ENCODE measurements at regions not wholly inside any gene's neighbourhood (a gene's known extent, or its start where the extent isn't known, plus 50 kb on each side); places are given as distances from the start of the nearest gene placed in this dataset.

DNA sequence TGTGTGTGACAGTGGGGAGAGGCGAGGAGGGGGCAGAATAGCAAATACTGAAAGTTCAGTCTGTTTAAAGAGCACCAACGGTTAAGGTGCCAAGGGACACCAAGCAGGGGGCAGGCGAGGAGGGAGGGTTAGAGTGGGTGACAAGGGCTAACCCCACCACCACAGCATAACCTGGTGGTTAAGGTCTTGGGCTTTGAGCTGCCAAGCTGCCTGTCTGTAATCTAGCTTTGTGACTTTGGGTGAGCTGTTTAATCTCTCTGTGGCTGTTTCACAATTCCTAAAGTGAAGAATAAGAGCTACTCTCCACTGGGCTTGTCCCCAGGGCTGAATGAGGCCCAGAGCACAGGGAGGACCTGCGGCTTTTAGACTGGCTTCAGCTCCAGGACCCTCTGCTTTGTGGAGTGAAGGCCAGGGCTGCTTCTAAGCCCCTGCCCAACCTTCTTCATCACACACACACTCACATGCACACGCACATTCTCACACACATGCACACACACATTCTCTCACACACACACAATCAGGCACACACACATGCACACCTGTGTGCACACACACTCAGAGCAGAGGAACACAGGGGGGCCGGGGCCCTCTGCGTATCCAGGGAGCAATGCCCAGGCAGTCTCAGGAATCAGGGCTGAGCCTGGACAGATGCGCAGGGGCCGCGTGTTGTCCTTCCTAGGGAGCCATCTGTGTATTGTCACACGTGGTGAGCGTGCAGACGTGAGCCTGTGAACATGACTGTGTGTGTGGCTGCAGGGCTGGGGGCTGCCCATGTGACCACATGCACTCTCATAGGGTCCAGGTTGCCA, 101.6 kb upstream of the TARDBP start:
- no peaks in the 10 kb centered on the region for H3K36me3 ChIP-seq
- H3K27me3 ChIP-seq = no peaks in the 10 kb centered on the region
- H3K9me3 ChIP-seq = no peaks in the 10 kb centered on the region
- peaks cover 26% of the 10 kb centered on the region for H3K4me1 ChIP-seq
- DNase-seq = peak; percentile 64
- no peak for TF ChIP-seq CTCF (IDR thresholded peaks at IDR 0.05; ENCODE audit: low read depth, low read length)
- H3K4me3 ChIP-seq (ENCODE audit: low read depth, low read length) = no peak overlapping the region

DNA sequence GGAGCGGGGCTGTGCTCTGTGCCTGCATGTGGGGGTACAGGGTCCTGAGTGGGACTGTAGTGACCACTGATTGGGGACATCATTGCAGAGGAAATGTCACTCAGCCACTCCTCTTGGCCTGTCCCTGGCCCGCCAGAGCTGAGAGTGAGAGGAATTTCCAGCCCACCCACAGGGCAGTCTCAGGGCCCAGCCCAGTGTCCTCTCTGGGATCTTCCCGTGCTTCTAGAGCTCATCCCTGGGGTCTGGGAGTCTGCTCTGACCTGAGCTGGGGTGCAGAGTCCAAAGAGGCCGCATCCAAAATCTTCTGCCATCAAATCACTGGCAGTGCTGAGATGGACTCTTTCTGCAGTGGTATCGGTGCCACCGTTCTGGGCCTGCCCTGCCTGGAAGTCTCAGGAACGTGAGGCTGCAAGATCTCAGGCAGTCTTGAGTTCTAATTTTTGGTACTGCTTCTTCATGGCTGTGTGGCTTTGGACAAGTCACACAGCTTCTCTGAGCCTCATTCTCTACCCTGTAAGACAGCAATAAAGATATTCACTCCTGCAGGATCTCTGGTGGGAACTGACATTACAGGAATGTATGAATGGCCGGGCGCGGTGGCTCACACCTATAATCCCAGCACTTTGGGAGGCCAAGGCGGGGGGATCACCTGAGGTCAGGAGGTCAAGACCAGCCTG, 100.8 kb upstream of the TARDBP start:
- H3K4me1 ChIP-seq = peaks cover 18% of the 10 kb centered on the region

GRCh38 chr1:10912441-10912840, 100.0 kb upstream of the TARDBP start:
- no peaks in the 10 kb centered on the region for H3K36me3 ChIP-seq
- peaks cover 12% of the 10 kb centered on the region for H3K4me1 ChIP-seq
- H3K27me3 ChIP-seq = no peaks in the 10 kb centered on the region
- H3K4me3 ChIP-seq (ENCODE audit: low read depth, low read length) = no peak overlapping the region
- DNase-seq = no peak
- no peaks in the 10 kb centered on the region for H3K9me3 ChIP-seq
- no peak for TF ChIP-seq CTCF (IDR thresholded peaks at IDR 0.05; ENCODE audit: low read depth, low read length)

More for the DNA sequence above, 100.8 kb upstream of the TARDBP start:
- no peak for TF ChIP-seq CTCF (IDR thresholded peaks at IDR 0.05; ENCODE audit: low read depth, low read length)
- H3K27me3 ChIP-seq = no peaks in the 10 kb centered on the region
- DNase-seq = no peak
- no peaks in the 10 kb centered on the region for H3K36me3 ChIP-seq
- no peak overlapping the region for H3K4me3 ChIP-seq (ENCODE audit: low read depth, low read length)
- no peaks in the 10 kb centered on the region for H3K9me3 ChIP-seq

DNA sequence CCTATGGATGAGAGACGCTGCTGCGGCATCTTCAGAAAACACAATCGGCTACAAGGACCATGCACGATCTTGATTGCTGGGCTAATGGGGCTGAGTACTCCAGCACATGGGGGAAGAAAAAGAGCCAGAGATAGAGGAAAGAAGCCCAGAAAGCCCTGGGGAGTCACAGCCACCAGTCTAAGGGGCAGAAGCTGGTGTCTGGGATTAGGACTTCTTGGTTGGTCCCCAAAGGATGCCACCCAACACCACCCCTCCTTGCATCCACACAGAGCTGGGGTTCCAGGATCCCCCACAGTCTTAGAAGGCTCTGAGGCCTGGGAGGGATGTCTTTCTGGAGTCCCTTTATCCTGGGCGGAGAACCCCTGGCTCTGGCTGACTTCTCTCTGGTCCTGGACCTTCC, 98.4 kb upstream of the TARDBP start:
- no peaks in the 10 kb centered on the region for H3K9me3 ChIP-seq
- no peaks in the 10 kb centered on the region for H3K36me3 ChIP-seq
- peaks cover 12% of the 10 kb centered on the region for H3K4me1 ChIP-seq
- H3K27me3 ChIP-seq = no peaks in the 10 kb centered on the region
- no peak for DNase-seq
- no peak for TF ChIP-seq CTCF (IDR thresholded peaks at IDR 0.05; ENCODE audit: low read depth, low read length)
- H3K4me3 ChIP-seq (ENCODE audit: low read depth, low read length) = no peak overlapping the region

DNA sequence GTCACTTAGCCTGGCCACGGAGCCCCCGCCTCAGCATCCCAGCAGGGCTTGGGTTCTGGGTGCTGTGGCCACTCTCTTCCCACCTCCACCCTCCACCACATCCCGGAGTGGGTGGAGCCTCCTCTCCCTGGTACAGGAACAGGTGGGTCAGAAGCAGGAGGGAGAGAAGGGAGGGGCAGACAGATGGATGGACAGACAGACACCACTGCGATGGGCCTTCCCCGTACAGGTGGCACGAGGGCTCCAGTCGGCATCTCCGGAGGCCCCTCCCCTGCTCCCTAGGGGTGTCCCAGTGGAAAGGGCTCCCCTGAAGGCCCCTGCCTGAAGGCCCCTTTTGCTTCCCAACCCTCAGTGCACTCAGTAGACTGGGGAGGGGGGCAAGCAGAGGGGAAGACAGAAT, 96.9 kb upstream of the TARDBP start:
- no peak overlapping the region for H3K4me3 ChIP-seq (ENCODE audit: low read depth, low read length)
- no peaks in the 10 kb centered on the region for H3K36me3 ChIP-seq
- H3K4me1 ChIP-seq = peaks cover 6% of the 10 kb centered on the region
- H3K9me3 ChIP-seq = no peaks in the 10 kb centered on the region
- no peaks in the 10 kb centered on the region for H3K27me3 ChIP-seq
- no peak for TF ChIP-seq CTCF (IDR thresholded peaks at IDR 0.05; ENCODE audit: low read depth, low read length)
- DNase-seq = no peak

GRCh38 chr1:10916311-10916710, 96.1 kb upstream of the TARDBP start:
- Histone ChIP-seq H3K4me1 (no peaks in the 10 kb centered on the region; the same call in 1 of the 2 replicates), H3K36me3 (no peaks in the 10 kb centered on the region), H3K27me3 (no peaks in the 10 kb centered on the region), H3K9me3 (no peaks in the 10 kb centered on the region), H3K4me3 (ENCODE audit: low read depth, low read length) (no peak overlapping the region)
- no peak for DNase-seq
- TF ChIP-seq CTCF (IDR thresholded peaks at IDR 0.05; ENCODE audit: low read depth, low read length) = no peak

Measured in BE2C (cell line).